GM19238 (cell line): ENCODE measurements at regions not wholly inside any gene's neighbourhood (a gene's known extent, or its start where the extent isn't known, plus 50 kb on each side); places are given as distances from the start of the nearest gene placed in this dataset.

Source experiments
- DNase-seq: peaks from one replicate; pipeline ENCODE4 v3.0.0; 2011; ENCODE audit warnings: low spot score; ENCODE audit not compliant: insufficient read length

DNA sequence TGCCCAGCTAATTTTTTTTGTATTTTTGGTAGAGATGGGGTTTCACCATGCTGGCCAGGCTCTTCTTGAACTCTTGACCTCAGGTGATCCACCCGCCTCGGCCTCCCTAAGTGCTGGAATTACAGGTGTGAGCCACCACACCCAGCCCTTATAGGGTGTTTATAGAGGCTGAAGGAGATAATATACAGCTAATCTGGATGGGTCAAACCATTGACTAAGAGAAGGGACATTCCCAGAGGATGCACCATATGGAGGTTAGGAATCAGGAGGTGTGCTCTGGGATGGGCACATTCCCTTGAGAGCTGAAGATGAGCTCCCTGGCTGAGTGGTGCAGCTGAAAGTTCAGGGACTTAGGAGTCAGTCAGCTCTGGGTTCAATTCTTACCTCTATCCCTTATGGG lies 68.3 kb upstream of the SHISA3 start:
- DNase-seq: no peak

DNA sequence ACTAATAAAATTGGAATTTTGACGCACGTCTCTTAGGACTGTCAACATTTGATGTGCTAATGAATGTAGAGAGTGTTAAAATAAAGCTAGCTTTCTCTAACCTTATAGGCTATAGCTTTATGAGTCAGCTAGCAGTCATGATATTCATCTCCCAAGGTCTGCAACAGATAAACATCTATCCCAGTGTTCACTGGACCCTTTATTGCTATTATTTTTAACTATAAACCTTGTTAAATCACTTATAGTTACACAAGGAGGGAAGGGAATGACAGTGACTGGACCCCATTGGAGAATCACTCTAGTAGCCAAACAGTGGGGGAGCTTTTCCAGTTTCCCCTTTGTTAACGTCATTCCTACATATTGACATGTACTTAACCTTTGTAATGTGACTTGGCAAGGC lies 67.9 kb upstream of the SHISA3 start:
- no peak for DNase-seq

- no peak for DNase-seq
Measured at GRCh38 chr4:42330002-42330592, 67.2 kb upstream of the SHISA3 start.

GRCh38 chr4:42331040-42331439 lies 66.2 kb upstream of the SHISA3 start:
- no peak for DNase-seq

DNA sequence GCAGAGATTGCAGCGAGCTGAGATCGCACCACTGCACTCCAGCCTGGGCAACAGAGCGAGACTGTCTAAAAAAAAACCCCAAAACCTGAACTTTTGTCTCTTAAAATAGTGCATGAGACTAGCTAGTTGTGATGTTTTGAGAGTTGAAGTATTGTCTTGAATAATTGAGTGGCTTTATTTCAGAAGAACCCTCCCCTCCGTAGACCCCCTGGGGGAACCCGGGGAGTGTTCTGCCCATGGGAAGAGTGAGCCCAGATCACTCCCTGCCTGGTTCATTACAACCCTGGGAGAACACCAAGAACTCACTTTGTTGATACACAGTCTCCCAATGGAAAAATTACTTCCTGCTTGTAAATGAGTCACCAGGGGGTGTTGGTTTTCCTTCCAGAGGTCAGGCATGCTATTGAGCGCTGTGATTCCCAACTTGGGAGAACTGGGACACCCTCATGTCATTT lies 65.3 kb upstream of the SHISA3 start:
- DNase-seq: no peak

- DNase-seq: no peak
Measured at GRCh38 chr4:42339935-42340406, 57.3 kb upstream of the SHISA3 start.

DNA sequence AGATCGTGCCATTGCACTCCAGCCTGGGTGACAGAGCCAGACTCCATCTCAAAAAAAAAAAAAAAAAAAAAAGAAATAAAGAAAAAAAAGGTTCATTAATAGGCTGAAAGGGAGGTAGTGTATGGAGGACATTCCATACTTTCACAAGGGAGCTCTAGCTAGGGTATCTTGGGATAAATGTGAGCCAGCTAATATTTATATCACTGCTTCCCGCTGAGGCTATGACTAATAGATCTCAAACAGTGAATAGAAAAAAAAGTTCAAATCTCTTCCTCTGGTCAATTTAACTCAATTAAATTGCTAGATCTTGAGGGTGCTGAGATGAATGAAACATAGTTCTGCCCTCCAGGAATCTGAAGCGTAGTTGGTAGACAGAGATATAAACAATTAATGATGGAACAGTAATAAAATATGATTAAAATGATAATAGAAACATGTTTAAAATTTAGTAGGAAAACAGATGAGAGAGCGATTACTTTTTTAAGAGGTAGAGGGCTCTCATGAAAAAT lies 55.7 kb upstream of the SHISA3 start:
- DNase-seq: no peak

- DNase-seq: no peak
Measured at GRCh38 chr4:42342459-42342858, 54.8 kb upstream of the SHISA3 start.

GRCh38 chr4:42344309-42344708 lies 53.0 kb upstream of the SHISA3 start:
- DNase-seq: no peak

- no peak for DNase-seq
Measured at GRCh38 chr4:42344749-42345148, 52.5 kb upstream of the SHISA3 start.

GRCh38 chr4:42345962-42346544 lies 51.2 kb upstream of the SHISA3 start:
- DNase-seq: no peak

DNA sequence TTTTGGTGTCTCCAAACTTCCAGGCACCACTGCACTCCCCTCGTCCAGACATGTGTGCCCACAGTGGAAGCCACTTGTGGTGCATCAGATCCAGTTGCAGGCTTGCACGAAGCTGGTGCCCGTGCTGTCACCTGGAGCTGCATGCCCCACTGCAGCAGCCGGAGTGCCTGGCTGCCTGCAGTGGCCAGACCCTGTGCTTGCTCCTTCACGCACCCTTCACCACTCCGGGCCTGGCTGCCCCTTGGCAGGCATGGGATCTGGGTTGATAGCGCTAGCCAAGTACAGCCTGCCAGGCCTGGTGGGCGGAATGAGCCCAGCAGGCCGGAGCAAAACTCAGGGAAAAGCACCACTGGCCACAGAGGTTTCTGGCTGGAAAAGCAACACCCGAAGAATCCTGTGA lies 50.2 kb upstream of the SHISA3 start:
- DNase-seq: no peak
